ENCODE measurements at regions not wholly inside any gene's neighbourhood (a gene's known extent, or its start where the extent isn't known, plus 50 kb on each side); places are given as distances from the start of the nearest gene placed in this dataset.

GRCh38 chr17:73697872-73698271 lies 53.6 kb upstream of the SDK2 start (continued):
- 0 out of 2 replicates have a peak, but pooled peaks have one; percentile 49 for TF ChIP-seq ATF2 (CRISPR knock-in tag; IDR thresholded peaks at IDR 0.05)
- TF ChIP-seq, protein P1, sequence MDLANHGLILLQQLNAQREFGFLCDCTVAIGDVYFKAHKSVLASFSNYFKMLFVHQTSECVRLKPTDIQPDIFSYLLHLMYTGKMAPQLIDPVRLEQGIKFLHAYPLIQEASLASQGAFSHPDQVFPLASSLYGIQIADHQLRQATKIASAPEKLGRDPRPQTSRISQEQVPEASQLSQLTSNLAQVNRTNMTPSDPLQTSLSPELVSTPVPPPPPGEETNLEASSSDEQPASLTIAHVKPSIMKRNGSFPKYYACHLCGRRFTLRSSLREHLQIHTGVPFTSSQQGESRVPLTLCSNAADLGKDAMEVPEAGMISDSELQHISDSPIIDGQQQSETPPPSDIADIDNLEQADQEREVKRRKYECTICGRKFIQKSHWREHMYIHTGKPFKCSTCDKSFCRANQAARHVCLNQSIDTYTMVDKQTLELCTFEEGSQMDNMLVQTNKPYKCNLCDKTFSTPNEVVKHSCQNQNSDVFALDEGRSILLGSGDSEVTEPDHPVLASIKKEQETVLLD (CRISPR knock-in tag; IDR thresholded peaks at IDR 0.05; ENCODE audit: low read depth), result no peak
- TF ChIP-seq ZFP1 (CRISPR knock-in tag; IDR thresholded peaks at IDR 0.05), result no peak
- TF ChIP-seq FOXK2 (IDR thresholded peaks at IDR 0.05), result no peak
- TF ChIP-seq, protein P2, sequence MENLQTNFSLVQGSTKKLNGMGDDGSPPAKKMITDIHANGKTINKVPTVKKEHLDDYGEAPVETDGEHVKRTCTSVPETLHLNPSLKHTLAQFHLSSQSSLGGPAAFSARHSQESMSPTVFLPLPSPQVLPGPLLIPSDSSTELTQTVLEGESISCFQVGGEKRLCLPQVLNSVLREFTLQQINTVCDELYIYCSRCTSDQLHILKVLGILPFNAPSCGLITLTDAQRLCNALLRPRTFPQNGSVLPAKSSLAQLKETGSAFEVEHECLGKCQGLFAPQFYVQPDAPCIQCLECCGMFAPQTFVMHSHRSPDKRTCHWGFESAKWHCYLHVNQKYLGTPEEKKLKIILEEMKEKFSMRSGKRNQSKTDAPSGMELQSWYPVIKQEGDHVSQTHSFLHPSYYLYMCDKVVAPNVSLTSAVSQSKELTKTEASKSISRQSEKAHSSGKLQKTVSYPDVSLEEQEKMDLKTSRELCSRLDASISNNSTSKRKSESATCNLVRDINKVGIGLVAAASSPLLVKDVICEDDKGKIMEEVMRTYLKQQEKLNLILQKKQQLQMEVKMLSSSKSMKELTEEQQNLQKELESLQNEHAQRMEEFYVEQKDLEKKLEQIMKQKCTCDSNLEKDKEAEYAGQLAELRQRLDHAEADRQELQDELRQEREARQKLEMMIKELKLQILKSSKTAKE (CRISPR knock-in tag; IDR thresholded peaks at IDR 0.05; ENCODE audit: borderline replicate concordance), result no peak
- TF ChIP-seq HNRNPL (IDR thresholded peaks at IDR 0.05; ENCODE audit: low read depth, low read length), result no peak
- TF ChIP-seq ZNF318 (CRISPR knock-in tag; IDR thresholded peaks at IDR 0.05), result no peak
- peak; percentile 49; the same call in 1 of the 2 replicates for TF ChIP-seq MYC (CRISPR knock-in tag; IDR thresholded peaks at IDR 0.05; ENCODE audit: borderline replicate concordance)
- TF ChIP-seq HNF4A (CRISPR knock-in tag; IDR thresholded peaks at IDR 0.05), result peak; percentile 88
- no peak for TF ChIP-seq ZNF660 (CRISPR knock-in tag; IDR thresholded peaks at IDR 0.05; ENCODE audit: borderline replicate concordance, low read depth)
- TF ChIP-seq POGZ (CRISPR knock-in tag; IDR thresholded peaks at IDR 0.05), result peak; percentile 54
- no peak for TF ChIP-seq ZNF615 (CRISPR knock-in tag; IDR thresholded peaks at IDR 0.05; ENCODE audit: borderline replicate concordance)
- TF ChIP-seq REPIN1 (CRISPR knock-in tag; IDR thresholded peaks at IDR 0.05; ENCODE audit: borderline replicate concordance, low read depth), result no peak
- no peak for TF ChIP-seq HOMEZ (CRISPR knock-in tag; IDR thresholded peaks at IDR 0.05; ENCODE audit: low read depth)
- no peak for TF ChIP-seq ETV6 (CRISPR knock-in tag; conservative IDR thresholded peaks at IDR 0.05)

Measured in HepG2 (cell line).